ENCODE measurements at regions not wholly inside any gene's neighbourhood (a gene's known extent, or its start where the extent isn't known, plus 50 kb on each side); places are given as distances from the start of the nearest gene placed in this dataset.

DNA sequence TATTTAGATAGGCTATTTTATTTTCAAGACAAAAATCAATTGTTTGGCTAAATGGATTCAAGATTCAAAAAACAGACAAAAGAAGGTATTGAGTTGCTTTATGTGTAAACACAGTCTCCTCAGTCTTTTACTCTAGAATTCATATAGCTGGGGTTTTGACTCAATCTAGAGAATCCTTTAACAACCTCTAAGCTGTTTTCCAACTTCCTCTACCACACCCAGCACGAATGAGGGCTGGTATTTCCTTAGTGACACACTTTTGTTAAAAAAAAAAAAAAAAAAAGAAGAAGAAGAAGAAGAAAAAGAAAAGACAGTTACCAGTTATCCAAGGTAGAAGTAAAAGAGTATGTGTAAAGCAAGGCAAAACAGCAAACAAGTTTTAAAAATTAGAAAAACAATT is 732.8 kb upstream of the GOLIM4 start:
- Histone ChIP-seq H3K4me1 (no peaks in the 10 kb centered on the region), H3K27me3 (no peaks in the 10 kb centered on the region), H3K27ac (no peak overlapping the region), H3K36me3 (no peaks in the 10 kb centered on the region), H3K9me3 (no peaks in the 10 kb centered on the region), H3K4me3 (no peak overlapping the region)
- DNase-seq (no peak), ATAC-seq (ENCODE audit: low FRiP score in 2 of 2) (no peak)
- 17 to 26% methylated on average over 1 of the region's 1 CpG for WGBS, 2 donors
- TF ChIP-seq CTCF (IDR thresholded peaks at IDR 0.05) (no peak), POLR2AphosphoS5 (IDR thresholded peaks at IDR 0.05) (no peak), EP300 (IDR thresholded peaks at IDR 0.05) (no peak), POLR2A (IDR thresholded peaks at IDR 0.05) (no peak)

- WGBS, 2 donors: 60 to 84% methylated on average over 4 of the region's 4 CpGs
- H3K27me3 ChIP-seq: no peaks in the 10 kb centered on the region
- no peaks in the 10 kb centered on the region for H3K4me1 ChIP-seq
- ATAC-seq (ENCODE audit: low FRiP score in 2 of 2) (no peak), DNase-seq (no peak)
- H3K4me3 ChIP-seq: no peak overlapping the region
- no peaks in the 10 kb centered on the region for H3K36me3 ChIP-seq
- no peak overlapping the region for H3K27ac ChIP-seq
- H3K9me3 ChIP-seq: no peaks in the 10 kb centered on the region
- TF ChIP-seq POLR2A (IDR thresholded peaks at IDR 0.05) (no peak), CTCF (IDR thresholded peaks at IDR 0.05) (no peak), POLR2AphosphoS5 (IDR thresholded peaks at IDR 0.05) (no peak), EP300 (IDR thresholded peaks at IDR 0.05) (no peak)
Measured at GRCh38 chr3:168828014-168828413, 732.3 kb upstream of the GOLIM4 start.

DNA sequence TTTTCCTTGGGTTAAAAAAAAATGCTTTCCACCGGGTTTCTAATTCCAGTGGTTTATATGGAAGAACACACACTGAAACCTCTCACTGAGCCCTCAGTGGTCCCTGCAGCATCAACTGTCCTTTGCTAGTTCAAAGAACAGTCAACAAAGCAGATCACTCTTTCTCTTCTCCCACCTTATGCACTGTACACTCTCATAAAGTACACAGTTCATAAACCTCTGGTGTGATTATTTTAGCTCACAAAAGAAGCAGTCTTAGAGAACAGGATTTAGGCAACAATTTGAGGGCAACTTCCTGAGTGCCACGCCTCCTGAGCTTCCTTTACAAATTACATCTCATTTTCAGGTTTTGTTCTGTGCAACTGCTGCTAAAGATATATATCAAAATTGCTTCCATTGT is 728.4 kb upstream of the GOLIM4 start:
- no peak overlapping the region for H3K27ac ChIP-seq
- H3K4me1 ChIP-seq: no peaks in the 10 kb centered on the region
- no peaks in the 10 kb centered on the region for H3K36me3 ChIP-seq
- H3K9me3 ChIP-seq: no peaks in the 10 kb centered on the region
- 50 to 59% methylated on average over 2 of the region's 2 CpGs for WGBS, 2 donors
- TF ChIP-seq EP300 (IDR thresholded peaks at IDR 0.05): no peak
- TF ChIP-seq CTCF (IDR thresholded peaks at IDR 0.05): no peak
- no peak for TF ChIP-seq POLR2A (IDR thresholded peaks at IDR 0.05)
- no peaks in the 10 kb centered on the region for H3K27me3 ChIP-seq
- H3K4me3 ChIP-seq: no peak overlapping the region
- ATAC-seq (ENCODE audit: low FRiP score in 2 of 2) (no peak), DNase-seq (no peak)

DNA sequence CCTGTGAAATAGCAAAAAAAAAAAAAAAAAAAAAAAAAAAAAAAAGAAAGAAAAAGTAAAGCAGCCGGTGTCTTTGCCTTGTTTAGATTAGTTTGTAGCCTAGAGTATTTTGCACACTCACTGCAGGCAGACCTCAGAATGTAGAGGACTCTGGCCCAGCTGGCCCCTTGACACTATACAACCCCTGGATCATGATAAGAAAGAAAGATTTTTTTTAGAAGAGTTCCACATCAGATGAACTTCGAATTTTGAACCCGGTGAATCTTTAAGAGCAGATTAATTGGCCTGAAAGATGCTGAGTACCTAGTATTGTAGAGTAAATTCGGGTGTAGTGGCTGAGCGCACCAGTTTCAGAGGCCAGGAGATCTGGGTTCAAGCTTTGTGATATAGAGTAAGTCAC is 727.7 kb upstream of the GOLIM4 start:
- whole genome bisulfite sequencing, 2 donors: 89 to 92% methylated on average over 5 of the region's 5 CpGs
- Histone ChIP-seq H3K4me3 (no peak overlapping the region), H3K27me3 (no peaks in the 10 kb centered on the region), H3K4me1 (no peaks in the 10 kb centered on the region), H3K36me3 (no peaks in the 10 kb centered on the region), H3K27ac (no peak overlapping the region), H3K9me3 (no peaks in the 10 kb centered on the region)
- ATAC-seq (ENCODE audit: low FRiP score in 2 of 2) (no peak), DNase-seq (no peak)
- TF ChIP-seq EP300 (IDR thresholded peaks at IDR 0.05): no peak
- TF ChIP-seq CTCF (IDR thresholded peaks at IDR 0.05): no peak
- TF ChIP-seq POLR2A (IDR thresholded peaks at IDR 0.05): no peak
- no peak for TF ChIP-seq POLR2AphosphoS5 (IDR thresholded peaks at IDR 0.05)

DNA sequence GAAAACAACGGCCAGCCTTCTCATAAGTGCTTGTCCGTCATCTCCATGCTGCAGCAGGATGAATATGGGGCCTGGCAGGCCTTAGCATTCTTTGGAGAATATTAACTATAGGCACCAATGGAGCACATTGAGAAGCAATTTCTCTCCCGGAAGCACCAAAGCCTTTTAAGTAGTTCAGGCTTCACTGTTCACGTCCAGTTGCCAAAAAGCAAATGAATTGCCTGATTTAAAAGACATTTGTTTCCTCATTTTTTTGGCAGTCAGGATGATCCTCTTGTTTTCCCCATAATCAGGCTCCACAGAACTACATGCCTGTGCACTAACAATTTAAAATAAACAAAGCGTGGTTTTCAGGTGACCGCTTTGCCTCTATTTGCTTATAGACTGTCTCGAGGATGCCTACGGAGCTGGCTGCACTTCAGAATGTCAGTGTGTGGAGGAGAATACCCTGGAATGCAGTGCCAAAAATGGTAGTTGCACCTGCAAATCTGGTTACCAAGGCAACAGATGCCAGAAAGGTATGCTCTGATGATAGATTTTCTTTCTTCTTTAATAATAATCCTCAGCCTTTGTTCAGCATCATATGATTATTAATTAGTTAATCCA is 725.2 kb upstream of the GOLIM4 start:
- 51 to 70% methylated on average over 8 of the region's 8 CpGs for WGBS, 2 donors
- Histone ChIP-seq H3K27me3 (no peaks in the 10 kb centered on the region), H3K4me3 (no peak overlapping the region), H3K4me1 (no peaks in the 10 kb centered on the region), H3K36me3 (no peaks in the 10 kb centered on the region), H3K9me3 (no peaks in the 10 kb centered on the region), H3K27ac (no peak overlapping the region)
- TF ChIP-seq EP300 (IDR thresholded peaks at IDR 0.05) (no peak), POLR2AphosphoS5 (IDR thresholded peaks at IDR 0.05) (no peak), CTCF (IDR thresholded peaks at IDR 0.05) (no peak), POLR2A (IDR thresholded peaks at IDR 0.05) (no peak)
- no peak for ATAC-seq (ENCODE audit: low FRiP score in 2 of 2)
- DNase-seq: no peak

All from upper lobe of left lung (tissue), 6 donors.